H9 (cell line): ENCODE measurements at regions not wholly inside any gene's neighbourhood (a gene's known extent, or its start where the extent isn't known, plus 50 kb on each side); places are given as distances from the start of the nearest gene placed in this dataset.

Experiments
- DNase-seq: peaks from one replicate; pipeline ENCODE4 v3.0.0-alpha.2; 2017
- H2AFZ ChIP-seq: one replicate; pipeline ENCODE4 v1.6.1; 2013; ENCODE audit warnings: mild to moderate bottlenecking, low read length, control low read depth, moderate library complexity
- H2AK5ac ChIP-seq: 2 replicates; pipeline ENCODE4 v1.6.1; 2013; ENCODE audit warnings: low read length, control low read depth, mixed read lengths; ENCODE audit not compliant: insufficient read length
- H2BK120ac ChIP-seq: one replicate; pipeline ENCODE4 v1.6.1; 2013; ENCODE audit warnings: low read depth, mild to moderate bottlenecking, low read length, control low read depth, inconsistent platforms; ENCODE audit not compliant: poor library complexity, severe bottlenecking
- H2BK12ac ChIP-seq: 2 replicates; pipeline ENCODE4 v1.6.1; 2013; ENCODE audit warnings: low read length, control low read depth, mixed read lengths, low read depth; ENCODE audit not compliant: insufficient read length
- H2BK15ac ChIP-seq: 2 replicates; pipeline ENCODE4 v1.6.1; 2013; ENCODE audit warnings: low read depth, low read length, control low read depth
- H2BK20ac ChIP-seq: one replicate; pipeline ENCODE4 v1.6.1; 2013; ENCODE audit warnings: low read depth, mild to moderate bottlenecking, low read length, control low read depth, inconsistent platforms; ENCODE audit not compliant: poor library complexity, severe bottlenecking
- H2BK5ac ChIP-seq: 2 replicates; pipeline ENCODE4 v1.6.1; 2013; ENCODE audit warnings: low read length, control low read depth, mixed read lengths; ENCODE audit not compliant: insufficient read length
- H3K14ac ChIP-seq: 2 replicates; pipeline ENCODE4 v1.6.1; 2013; ENCODE audit warnings: low read length, control low read depth; ENCODE audit not compliant: insufficient read depth
- H3K18ac ChIP-seq: 2 replicates; pipeline ENCODE4 v1.6.1; 2013; ENCODE audit warnings: low read depth, mild to moderate bottlenecking, mixed read lengths, low read length, control low read depth; ENCODE audit not compliant: insufficient read length
- H3K23ac ChIP-seq: 2 replicates; pipeline ENCODE4 v1.6.1; 2013; ENCODE audit warnings: low read length, control low read depth, mixed read lengths, low read depth; ENCODE audit not compliant: insufficient read length
- H3K23me2 ChIP-seq: 2 replicates; pipeline ENCODE4 v1.6.1; 2013; ENCODE audit warnings: low read depth, mild to moderate bottlenecking, mixed read lengths, low read length, control low read depth; ENCODE audit not compliant: insufficient read length, poor library complexity, severe bottlenecking
- H3K27ac ChIP-seq: 2 replicates; pipeline ENCODE4 v1.5.1; 2013; ENCODE audit warnings: low read length, control low read depth, mixed read lengths, low read depth; ENCODE audit not compliant: insufficient read length
- H3K27me3 ChIP-seq: 2 replicates; pipeline ENCODE4 v1.6.1; 2013; ENCODE audit warnings: low read length, control low read depth, inconsistent platforms; ENCODE audit not compliant: insufficient read depth
- H3K4ac ChIP-seq: 2 replicates; pipeline ENCODE4 v1.6.1; 2013; ENCODE audit warnings: low read depth, mild to moderate bottlenecking, control low read depth, inconsistent platforms, low read length, moderate library complexity
- H3K4me1 ChIP-seq: 2 replicates; pipeline ENCODE4 v1.6.1; 2013; ENCODE audit warnings: low read length, control low read depth, inconsistent platforms; ENCODE audit not compliant: insufficient read depth
- H3K4me2 ChIP-seq: 2 replicates; pipeline ENCODE4 v1.6.1; 2013; ENCODE audit warnings: low read length, control low read depth, mixed read lengths; ENCODE audit not compliant: insufficient read length, insufficient read depth
- H3K56ac ChIP-seq: 2 replicates; pipeline ENCODE4 v1.6.1; 2013; ENCODE audit warnings: low read depth, mild to moderate bottlenecking, mixed read lengths, low read length, control low read depth; ENCODE audit not compliant: insufficient read length
- H3K79me1 ChIP-seq: 2 replicates; pipeline ENCODE4 v1.6.1; 2013; ENCODE audit warnings: low read depth, mild to moderate bottlenecking, moderate library complexity, low read length, control low read depth, inconsistent platforms; ENCODE audit not compliant: insufficient read depth, poor library complexity, severe bottlenecking
- H3K79me2 ChIP-seq: 2 replicates; pipeline ENCODE4 v1.6.1; 2013; ENCODE audit warnings: low read length, control low read depth, inconsistent platforms; ENCODE audit not compliant: insufficient read depth
- H3K9ac ChIP-seq: 2 replicates; pipeline ENCODE4 v1.6.1; 2013; ENCODE audit warnings: low read length, control low read depth, mixed read lengths; ENCODE audit not compliant: insufficient read length; ENCODE audit errors: extremely low read depth
- H3K9me3 ChIP-seq: one replicate; pipeline ENCODE4 v1.6.1; 2013; ENCODE audit warnings: low read depth, low read length, inconsistent platforms; ENCODE audit not compliant: control insufficient read depth
- H3T11ph ChIP-seq: one replicate; pipeline ENCODE4 v1.6.1; 2013; ENCODE audit warnings: mild to moderate bottlenecking, low read length, control low read depth, inconsistent platforms
- H4K20me1 ChIP-seq: one replicate; pipeline ENCODE4 v1.6.1; 2013; ENCODE audit not compliant: control insufficient read depth, insufficient read length, insufficient read depth
- H4K5ac ChIP-seq: 2 replicates; pipeline ENCODE4 v1.6.1; 2013; ENCODE audit warnings: low read depth, mild to moderate bottlenecking, mixed read lengths, low read length, control low read depth; ENCODE audit not compliant: insufficient read length
- H4K8ac ChIP-seq: replicated peaks from 2 replicates; pipeline ENCODE4 v1.6.1; 2013; ENCODE audit warnings: low read length, control low read depth, mixed read lengths, low read depth; ENCODE audit not compliant: insufficient read length
- H4K91ac ChIP-seq: 2 replicates; pipeline ENCODE4 v1.6.1; 2013; ENCODE audit warnings: low read depth, mild to moderate bottlenecking, moderate library complexity, mixed read lengths, low read length, control low read depth; ENCODE audit not compliant: insufficient read length
- H3K27ac Mint-ChIP-seq, 3 experiments: 2 replicates in 2 of 3; 3 replicates in 1 of 3; pipeline ENCODE4 v1.8.0; 2020 to 2021; ENCODE audit warnings: mixed read lengths in 3 of 3, mild to moderate bottlenecking in 1 of 3, moderate library complexity in 1 of 3
- H3K27me3 Mint-ChIP-seq: 2 replicates; pipeline ENCODE4 v1.8.0; 2021; ENCODE audit warnings: low read depth, mild to moderate bottlenecking, moderate library complexity, mixed read lengths
- H3K36me3 Mint-ChIP-seq, 3 experiments: 2 replicates in 2 of 3; 3 replicates in 1 of 3; pipeline ENCODE4 v1.8.0; 2020 to 2021; ENCODE audit warnings: low read depth in 3 of 3, mixed read lengths in 3 of 3; ENCODE audit not compliant: insufficient read depth in 1 of 3
- H3K4me1 Mint-ChIP-seq, 2 experiments: 2 replicates each; pipeline ENCODE4 v1.8.0; 2020; ENCODE audit warnings: mixed read lengths in 2 of 2
- H3K4me3 Mint-ChIP-seq, 2 experiments: 2 replicates in 1 of 2; 3 replicates in 1 of 2; pipeline ENCODE4 v1.8.0; 2020 to 2021; ENCODE audit warnings: mild to moderate bottlenecking in 2 of 2, mixed read lengths in 2 of 2, moderate library complexity in 1 of 2
- H3K9me3 Mint-ChIP-seq, 2 experiments: 2 replicates in 1 of 2; 3 replicates in 1 of 2; pipeline ENCODE4 v1.8.0; 2020; ENCODE audit warnings: mild to moderate bottlenecking in 2 of 2, mixed read lengths in 2 of 2, moderate library complexity in 1 of 2
- WGBS: extraction: QIAGEN DNeasy Blood & Tissue Kit; methylation state at CpG from one replicate; pipeline ENCODE4 v1.1.7; 2013; ENCODE audit warnings: missing lambda C conversion rate, low lambda C conversion rate, mixed read lengths; ENCODE audit not compliant: insufficient read length; ENCODE audit errors: extremely low coverage; 5-methylcytosine and 5-hydroxymethylcytosine counted together
- TF ChIP-seq, protein P1 (sequence below): fragments of 200-600 bp; sonication (generic); conservative IDR thresholded peaks from 3 replicates; pipeline ENCODE4 v1.8.0; 2021; ENCODE audit warnings: antibody characterized with exemption, mild to moderate bottlenecking

DNA sequence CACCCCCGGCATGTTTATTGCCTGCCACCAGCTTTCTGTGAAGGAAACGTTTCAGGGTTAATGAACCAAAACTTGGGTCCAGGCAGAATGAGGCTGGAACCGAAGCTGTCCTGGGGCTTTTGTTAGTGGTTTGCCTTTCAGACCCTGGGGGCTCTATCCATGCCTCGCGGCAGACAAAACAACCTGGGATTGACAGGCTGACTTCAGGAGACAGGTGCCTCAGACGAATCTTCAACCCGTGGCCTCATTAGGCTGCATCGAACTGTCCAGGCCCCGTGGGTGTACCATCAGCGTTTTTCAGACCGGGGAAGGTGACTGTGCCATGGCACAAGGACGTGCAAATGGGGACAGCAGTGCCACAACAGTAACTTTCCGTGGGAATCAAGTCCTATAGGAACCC is 259.3 kb upstream of the SHH start:
- H3K79me1 ChIP-seq: no peaks in the 10 kb centered on the region

More for the DNA sequence above, 259.3 kb upstream of the SHH start:
- Mint-ChIP-seq H3K9me3 (peaks cover 2 to 7% of the 10 kb centered on the region in 2 experiments; a peak in 1 of 5 replicates), H3K27ac (no peak overlapping the region), H3K36me3 (no peaks in the 10 kb centered on the region; a peak in 1 of 7 replicates), H3K4me3 (no peak overlapping the region), H3K27me3 (peaks cover 7% of the 10 kb centered on the region), H3K4me1 (no peaks in the 10 kb centered on the region)
- H2AK5ac ChIP-seq: no peak overlapping the region
- H2BK20ac ChIP-seq: no peak overlapping the region
- H3K4me1 ChIP-seq: no peaks in the 10 kb centered on the region
- DNase-seq: no peak
- H3K56ac ChIP-seq: no peak overlapping the region
- H3K23ac ChIP-seq: no peak overlapping the region
- no peak overlapping the region for H3K9ac ChIP-seq
- H3K27me3 ChIP-seq: no peaks in the 10 kb centered on the region
- no peak overlapping the region for H2BK12ac ChIP-seq
- H3K14ac ChIP-seq: no peak overlapping the region
- no peak overlapping the region for H4K8ac ChIP-seq
- no peak overlapping the region for H4K91ac ChIP-seq
- H2BK120ac ChIP-seq: no peak overlapping the region
- TF ChIP-seq, protein P1, sequence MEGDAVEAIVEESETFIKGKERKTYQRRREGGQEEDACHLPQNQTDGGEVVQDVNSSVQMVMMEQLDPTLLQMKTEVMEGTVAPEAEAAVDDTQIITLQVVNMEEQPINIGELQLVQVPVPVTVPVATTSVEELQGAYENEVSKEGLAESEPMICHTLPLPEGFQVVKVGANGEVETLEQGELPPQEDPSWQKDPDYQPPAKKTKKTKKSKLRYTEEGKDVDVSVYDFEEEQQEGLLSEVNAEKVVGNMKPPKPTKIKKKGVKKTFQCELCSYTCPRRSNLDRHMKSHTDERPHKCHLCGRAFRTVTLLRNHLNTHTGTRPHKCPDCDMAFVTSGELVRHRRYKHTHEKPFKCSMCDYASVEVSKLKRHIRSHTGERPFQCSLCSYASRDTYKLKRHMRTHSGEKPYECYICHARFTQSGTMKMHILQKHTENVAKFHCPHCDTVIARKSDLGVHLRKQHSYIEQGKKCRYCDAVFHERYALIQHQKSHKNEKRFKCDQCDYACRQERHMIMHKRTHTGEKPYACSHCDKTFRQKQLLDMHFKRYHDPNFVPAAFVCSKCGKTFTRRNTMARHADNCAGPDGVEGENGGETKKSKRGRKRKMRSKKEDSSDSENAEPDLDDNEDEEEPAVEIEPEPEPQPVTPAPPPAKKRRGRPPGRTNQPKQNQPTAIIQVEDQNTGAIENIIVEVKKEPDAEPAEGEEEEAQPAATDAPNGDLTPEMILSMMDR: no peak
- H3K23me2 ChIP-seq: no peaks in the 10 kb centered on the region
- no peak overlapping the region for H3T11ph ChIP-seq
- no peak overlapping the region for H3K4ac ChIP-seq
- no peak overlapping the region for H3K27ac ChIP-seq
- H3K18ac ChIP-seq: no peak overlapping the region
- H2BK15ac ChIP-seq: no peak overlapping the region
- no peaks in the 10 kb centered on the region for H4K20me1 ChIP-seq
- H3K9me3 ChIP-seq: no peaks in the 10 kb centered on the region
- no peak overlapping the region for H2AFZ ChIP-seq
- H2BK5ac ChIP-seq: no peak overlapping the region
- WGBS: no CpG with 5 or more reads among the region's 13 CpGs
- H4K5ac ChIP-seq: no peak overlapping the region
- no peaks in the 10 kb centered on the region for H3K79me2 ChIP-seq
- no peak overlapping the region for H3K4me2 ChIP-seq
